Head of caudate nucleus (tissue), 42 donors: ENCODE measurements at regions not wholly inside any gene's neighbourhood (a gene's known extent, or its start where the extent isn't known, plus 50 kb on each side); places are given as distances from the start of the nearest gene placed in this dataset.
A peak's percentile ranks its signal among the peaks of the same experiment; 100 is the strongest.
"Not testable (repeated sequence)": the region's sequence is repeated elsewhere in the genome, so short reads cannot be mapped to it uniquely, and the experiment has no call there.

Source experiments
- DNase-seq, 42 donors: peaks; one replicate each; pipeline versions ENCODE4 v3.0.0 to v3.0.0-alpha.2; 2020 to 2021; ENCODE audit warnings: mixed read lengths in 7 of 42
- intact Hi-C: fragments of 100-400 bp; cut with DNase I; formaldehyde crosslinking; loops from one replicate; pipeline ENCODE4 v1.15.0; 2022

DNA sequence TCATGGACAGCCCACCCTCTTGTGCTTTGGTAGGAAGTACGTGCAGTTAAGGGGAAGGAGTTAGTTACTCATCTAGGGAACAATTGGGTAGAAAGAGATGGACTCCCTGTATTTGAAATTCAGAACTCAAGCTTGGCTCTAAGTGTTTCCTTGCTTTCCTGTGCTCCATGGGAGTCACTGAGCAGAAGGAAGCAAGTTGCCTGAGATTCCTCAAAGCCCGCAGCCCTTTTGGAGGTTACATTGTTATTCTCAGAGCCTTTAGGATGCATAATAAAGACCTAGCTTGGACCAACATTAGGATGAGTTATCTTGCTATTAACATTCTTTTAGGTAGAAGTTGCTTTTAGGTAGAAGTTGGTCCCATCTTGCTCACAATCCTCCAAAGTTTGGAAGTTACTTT lies 206.4 kb downstream of the ADRA2C start:
- DNase-seq, intact Hi-C loops: not testable (repeated sequence)

DNA sequence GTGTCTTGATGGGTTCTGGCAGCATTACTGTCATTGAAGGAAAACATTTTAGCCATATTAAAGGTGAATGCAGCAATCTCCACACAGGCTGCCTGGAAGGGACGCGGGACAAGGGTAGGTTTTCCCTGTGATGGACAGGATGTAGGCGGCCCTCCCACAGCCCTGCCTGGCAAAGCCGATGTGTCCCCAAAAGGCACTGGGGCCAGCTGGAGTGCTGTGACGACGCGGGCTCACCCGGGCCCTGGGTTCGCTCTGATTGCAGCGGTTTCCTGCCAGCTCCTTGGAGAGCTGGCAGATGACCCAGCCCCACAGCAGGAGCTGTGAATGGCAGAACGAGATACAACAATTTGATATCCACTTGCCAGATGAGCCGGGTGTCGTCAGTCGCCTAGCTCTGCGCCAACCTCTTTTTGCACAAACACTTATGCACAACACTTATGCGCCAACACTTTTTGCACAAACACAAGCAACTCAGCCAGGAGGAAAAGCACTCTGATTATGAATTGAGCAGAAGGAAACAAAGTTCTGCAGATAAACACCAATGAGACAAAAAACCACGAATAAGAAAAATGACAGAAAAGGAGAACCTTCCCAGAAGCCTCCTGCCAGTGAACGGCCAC lies 207.5 kb downstream of the ADRA2C start:
- DNase-seq: peak in 11 of 42 donors; percentile 5 to 42 (median 20)
- intact Hi-C loops: not testable (repeated sequence)

DNA sequence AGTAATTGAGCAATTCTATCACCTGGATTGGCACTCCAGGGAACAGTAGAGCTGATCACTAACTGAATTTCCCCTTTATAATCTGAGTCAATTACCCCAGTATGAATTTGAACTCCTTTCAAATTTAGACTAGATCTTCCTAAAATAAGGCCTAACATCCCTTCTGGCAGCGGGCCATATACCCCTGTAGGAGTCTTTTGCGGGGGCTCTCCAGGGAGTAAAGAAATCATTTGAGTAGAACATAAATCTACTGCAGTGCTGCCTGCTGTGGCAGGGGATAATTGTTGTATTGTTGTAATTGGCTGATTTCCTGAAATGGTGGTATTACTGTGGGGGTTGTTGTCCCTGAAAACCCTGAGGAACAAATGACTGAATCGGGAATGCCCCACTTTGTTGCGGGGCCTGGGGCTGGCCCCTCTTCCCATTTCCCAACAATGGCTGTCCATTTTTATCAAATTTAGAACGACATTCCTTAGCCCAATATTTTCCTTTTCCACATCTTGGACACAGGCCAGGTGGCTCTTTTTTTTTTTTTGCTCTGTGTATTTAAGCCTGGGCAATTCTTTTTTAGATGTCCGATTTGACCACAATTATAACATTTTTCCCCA lies 217.4 kb downstream of the ADRA2C start:
- DNase-seq: peak in 2 of 42 donors; percentile 2 to 8
- intact Hi-C loops: not testable (repeated sequence)

DNA sequence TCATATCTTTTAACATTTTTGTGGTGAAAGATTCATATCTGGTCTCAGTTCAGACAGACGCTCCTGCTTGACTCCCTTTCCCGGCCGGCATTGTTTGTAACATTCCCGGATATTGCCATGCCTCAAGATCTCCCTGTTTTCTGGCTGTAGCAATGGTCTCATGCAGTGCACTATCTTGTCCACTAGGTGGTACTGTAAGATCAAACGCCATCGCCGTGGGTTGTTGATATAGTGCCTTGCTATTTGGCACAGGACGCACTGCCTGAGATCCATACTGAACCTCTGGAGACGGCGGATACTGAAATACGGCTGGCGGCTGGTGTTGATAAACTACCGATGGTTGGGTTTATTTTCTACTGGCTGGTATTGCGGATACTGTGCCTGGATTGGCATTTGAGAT lies 218.6 kb downstream of the ADRA2C start:
- peak in 11 of 42 donors; percentile 5 to 53 (median 19) for DNase-seq
- intact Hi-C loops: not testable (repeated sequence)

DNA sequence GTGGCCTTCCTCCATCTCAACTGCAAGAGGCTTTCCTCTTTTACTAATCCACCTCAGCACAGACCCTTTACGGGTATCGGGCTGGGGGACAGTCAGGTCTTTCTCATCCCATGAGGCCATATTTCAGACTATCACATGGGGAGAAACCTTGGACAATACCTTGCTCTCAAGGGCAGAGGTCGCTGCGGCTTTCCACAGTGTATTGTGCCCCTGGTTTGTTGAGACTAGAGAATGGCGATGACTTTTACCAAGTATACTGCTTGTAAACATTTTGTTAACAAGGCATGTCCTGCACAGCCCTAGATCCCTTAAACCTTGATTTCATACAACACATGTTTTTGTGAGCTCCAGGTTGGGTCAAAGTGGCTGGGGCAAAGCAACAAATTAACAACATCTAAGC lies 220.2 kb downstream of the ADRA2C start:
- DNase-seq, intact Hi-C loops: not testable (repeated sequence)

DNA sequence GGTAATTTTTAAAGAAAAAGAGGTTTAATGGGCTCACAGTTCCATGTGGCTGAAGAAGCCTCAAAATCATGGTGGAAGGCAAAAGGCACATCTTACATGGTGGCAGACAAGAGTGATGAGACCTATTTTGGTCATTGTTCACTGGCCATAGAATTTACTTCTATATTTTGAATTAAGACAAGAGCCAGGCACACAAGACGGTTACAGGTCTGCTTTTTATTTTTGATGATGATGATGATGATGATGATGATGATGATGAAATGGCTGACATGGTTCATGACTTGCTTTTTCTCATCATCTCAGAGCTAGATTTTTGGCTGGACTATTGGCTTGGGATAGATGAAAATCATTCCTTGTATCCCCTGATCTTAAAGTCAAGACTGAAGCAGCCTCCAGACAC lies 229.3 kb downstream of the OTOP1 start:
- intact Hi-C loops, DNase-seq: not testable (repeated sequence)

DNA sequence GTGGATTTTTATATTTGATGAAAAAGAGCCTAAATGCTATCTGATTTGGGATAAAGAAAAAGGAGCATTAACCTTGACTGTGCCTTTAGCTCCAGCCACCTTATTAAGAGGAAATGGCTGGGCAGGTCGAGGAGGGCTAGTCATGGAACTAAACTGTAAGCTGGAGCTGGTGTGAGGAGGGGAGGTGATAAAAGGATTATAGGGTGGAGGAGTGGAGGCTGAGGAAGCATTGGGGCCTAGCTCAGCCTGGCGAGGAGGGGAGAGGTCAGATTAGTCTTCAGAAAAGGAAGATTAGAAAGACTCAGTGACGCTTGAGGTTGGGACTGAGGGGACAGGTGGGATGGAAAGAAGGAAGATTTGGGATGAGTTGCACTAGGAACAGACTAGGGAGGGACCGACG lies 222.7 kb downstream of the OTOP1 start:
- intact Hi-C loops, DNase-seq: not testable (repeated sequence)

DNA sequence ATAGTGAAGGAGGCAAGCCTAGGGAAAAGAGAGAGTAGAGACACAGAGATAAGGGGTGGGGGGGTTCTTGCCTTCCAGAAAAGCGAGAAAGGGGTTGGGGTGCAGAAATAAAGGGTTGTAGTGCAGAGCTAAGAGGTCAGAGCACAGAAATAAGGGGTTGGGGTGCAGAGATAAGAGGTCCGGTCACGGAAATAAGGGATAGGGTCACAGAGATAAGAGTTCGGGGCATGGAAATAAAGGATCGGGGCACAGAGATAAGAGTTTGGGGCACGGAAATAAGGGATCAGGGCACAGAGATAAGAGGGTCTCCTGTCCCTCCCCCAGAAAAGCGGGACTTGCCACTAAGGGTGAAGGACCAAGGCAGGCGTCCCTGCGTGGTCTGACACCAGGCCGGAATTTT lies 222.0 kb downstream of the OTOP1 start:
- intact Hi-C loops, DNase-seq: not testable (repeated sequence)

DNA sequence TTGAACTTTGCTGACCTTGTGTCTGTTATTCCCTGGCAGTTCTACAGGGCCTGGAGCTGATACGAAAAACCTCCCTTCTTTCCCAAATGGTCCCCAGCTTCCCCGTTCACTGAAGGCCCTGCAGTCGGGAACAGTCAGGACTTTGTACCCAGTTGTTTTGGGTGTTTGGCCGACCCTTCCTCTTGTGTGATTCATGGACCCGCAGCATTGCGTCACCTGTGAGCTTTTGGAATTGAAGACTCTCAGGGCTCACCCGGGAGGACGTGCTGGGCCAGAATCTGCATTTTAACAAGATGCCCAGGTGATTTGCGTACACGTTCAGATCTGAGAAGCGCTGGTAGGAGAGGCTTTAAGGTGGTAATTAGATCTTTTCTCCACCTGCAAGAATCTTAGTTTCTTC lies 220.4 kb downstream of the OTOP1 start:
- intact Hi-C loops, DNase-seq: not testable (repeated sequence)

DNA sequence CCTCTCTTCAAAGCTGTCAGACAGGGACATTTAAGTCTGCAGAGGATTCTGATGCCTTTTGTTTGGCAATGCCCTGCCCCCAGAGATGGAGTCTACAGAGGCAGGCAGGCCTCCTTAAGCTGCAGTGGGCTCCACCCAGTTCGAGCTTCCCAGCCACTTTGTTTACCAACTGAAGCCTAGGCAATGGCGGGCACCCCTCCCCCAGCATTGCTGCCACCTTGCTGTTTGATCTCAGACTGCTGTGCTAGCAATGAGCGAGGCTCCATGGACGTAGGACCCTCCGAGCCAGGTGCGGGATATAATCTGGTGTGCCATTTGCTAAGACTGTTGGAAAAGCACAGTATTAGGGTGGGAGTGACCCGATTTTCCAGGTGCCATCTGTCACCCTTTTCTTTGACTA lies 207.7 kb downstream of the OTOP1 start:
- DNase-seq, intact Hi-C loops: not testable (repeated sequence)

DNA sequence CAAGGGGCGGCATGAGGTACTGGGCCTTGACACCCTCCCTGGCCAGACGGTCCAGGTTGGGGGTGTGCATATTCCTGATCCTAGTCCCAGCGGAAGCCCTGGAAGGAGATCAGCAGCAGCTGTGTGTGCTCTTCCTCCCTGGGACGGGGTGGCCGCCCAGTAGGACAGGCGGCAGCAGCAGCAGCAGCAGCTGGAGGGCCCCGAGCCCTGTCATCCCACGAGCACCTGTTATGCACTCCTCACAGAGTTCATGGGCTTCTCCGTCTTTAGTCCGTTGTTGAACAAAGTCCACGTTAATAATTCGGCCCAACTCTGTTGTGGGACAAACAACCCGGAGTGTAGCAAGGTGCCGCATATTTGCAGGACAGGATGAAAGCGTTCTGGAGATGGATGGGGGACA lies 205.6 kb downstream of the OTOP1 start:
- intact Hi-C loops, DNase-seq: not testable (repeated sequence)

DNA sequence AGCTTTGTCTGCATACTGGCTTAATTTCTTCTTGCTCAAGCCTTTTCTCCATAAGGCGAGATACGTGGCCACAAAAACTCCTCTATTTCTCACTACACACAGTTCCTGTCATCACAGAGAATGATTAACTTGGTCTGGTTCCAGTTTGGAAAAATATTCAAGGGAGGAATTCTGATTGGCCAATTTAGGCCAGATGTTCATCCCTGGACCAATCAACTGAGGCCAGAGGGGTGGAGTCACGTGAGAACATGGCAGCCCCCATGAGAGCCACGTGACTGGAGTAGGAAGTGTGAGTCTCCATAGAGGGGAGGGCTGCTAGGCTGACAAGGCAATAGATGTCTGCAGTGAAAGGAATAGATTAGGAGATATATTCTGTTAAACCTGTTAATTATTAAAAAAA lies 200.0 kb downstream of the OTOP1 start:
- intact Hi-C loops, DNase-seq: not testable (repeated sequence)

DNA sequence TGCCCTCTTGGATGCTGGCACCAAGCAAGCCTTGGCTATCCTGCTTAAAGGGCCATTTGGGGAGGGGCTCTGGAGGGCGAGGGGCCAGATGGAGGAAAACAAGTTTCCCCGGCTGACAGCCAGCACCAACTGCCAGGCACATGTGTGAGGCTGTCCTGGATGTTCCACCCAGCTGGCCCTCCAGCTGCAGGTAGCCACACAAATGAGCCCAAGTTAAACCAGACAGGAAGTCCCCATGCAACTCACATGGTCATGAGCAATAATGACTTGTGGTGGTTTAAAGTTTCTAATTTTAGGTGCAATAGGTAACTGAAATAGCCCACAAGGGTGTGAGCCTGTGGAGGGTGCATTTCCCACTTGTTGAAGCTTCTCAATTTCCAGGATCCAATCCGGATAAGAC lies 198.0 kb downstream of the OTOP1 start:
- DNase-seq, intact Hi-C loops: not testable (repeated sequence)

DNA sequence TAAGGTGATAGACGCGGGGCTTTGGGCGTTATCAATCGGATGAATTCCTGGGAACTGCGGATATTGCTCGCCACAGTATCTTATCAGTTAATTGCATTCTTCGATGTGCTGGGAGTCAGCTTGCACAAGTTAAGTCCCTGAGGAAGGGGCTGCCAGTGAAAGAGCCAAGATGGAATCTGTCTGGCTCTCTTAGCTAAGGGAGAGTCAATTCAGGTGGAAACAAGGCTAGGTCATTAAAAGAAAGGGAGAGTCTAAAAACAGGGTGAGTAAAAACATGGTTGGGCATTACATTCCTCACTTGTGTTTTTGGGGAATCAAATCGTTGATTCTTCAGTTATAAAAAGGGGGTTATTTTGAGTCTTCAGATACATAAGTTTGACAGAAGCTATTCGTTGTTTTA lies 196.2 kb downstream of the OTOP1 start:
- DNase-seq, intact Hi-C loops: not testable (repeated sequence)

DNA sequence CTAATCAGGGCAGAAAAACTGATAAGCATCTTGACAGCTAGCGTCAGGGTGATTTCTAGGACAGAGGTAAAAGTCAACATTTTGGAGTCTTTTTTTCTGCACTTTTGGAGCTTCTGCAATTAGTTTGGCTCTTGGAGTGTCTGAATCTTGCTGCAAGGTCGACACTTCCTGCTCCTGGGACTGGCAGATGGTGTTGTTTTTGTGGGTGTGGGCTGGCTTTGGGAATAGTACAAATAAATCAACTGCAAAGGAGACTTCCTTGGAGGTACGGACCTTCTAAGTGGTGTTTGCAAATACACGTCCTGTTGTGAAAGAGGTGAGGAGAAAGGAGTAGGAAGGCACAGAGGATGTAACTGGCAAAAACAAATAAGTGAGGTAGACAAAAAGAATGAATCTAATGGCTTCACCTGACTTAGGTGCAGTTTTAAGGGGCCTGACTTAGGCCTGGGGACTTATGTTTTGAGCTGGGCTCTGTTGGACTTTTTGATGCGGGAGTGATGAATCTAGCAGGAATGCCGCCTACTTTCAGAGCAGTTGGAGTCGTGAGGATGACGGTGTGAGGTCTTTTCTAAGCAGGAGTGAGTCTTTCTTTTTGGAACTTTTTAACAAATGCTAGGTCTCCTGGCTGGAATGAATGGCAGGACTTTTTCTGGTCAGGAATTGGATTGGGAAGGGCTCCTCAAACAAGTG lies 195.1 kb downstream of the OTOP1 start:
- DNase-seq, intact Hi-C loops: not testable (repeated sequence)

DNA sequence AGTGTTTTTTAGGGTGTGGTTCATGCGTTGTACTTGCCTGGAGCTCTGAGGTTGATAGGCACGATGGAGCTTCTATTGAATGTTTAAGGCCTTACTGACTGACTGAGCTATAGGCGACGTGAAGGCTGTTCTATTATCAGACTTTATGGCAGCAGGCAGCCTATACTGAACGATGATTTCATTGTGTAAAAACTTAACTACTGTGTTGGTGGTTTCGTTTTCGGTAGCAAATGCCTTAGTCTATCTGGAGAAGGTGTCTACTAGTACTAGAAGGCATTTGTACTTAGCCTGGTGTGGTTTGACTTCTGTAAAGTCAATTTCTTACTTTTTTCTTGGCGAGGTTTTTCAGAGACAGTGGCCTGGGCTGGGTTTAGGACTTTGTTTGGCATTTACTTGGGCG lies 194.4 kb downstream of the OTOP1 start:
- DNase-seq, intact Hi-C loops: not testable (repeated sequence)

DNA sequence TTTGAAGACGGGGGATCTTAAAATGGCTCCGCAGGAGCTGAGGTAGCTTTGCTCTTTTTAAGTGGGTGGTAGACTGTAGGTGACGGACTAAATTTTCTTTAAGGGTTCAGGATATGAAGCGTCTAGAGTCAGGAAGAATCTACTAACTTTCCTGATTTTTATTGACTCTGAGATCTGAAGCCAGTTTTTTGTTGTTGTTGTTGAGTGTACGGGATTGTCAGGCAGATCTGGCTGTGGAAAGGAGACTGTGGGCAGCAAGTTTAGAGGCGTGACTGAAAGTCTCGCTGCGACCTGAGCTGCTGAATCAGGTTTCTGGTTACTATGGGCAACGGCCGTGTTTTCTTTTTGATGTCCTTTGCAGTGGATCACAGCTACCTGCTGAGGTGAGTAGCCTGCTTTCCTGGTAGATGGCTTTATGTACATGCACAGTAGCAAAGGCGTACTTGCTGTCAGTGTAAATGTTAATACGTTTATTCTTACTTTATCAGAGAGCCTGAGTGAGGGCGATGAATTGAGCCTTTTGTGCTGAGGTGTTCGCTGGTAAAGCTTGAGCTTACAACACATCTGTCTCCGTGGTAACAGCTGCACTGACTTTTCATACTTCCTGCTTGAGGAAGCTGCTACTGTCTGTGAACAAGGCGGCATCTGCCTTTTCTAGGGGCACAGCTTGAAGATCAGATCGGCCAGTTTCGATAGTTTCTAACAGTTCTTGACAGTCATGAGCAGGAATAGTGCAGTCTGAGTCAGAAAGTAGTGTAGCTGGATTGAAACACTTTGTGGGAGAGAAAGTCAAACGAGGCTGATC lies 193.7 kb downstream of the OTOP1 start:
- intact Hi-C loops: not testable (repeated sequence)
- peak in 14 of 42 donors; percentile 1 to 40 (median 12) for DNase-seq

DNA sequence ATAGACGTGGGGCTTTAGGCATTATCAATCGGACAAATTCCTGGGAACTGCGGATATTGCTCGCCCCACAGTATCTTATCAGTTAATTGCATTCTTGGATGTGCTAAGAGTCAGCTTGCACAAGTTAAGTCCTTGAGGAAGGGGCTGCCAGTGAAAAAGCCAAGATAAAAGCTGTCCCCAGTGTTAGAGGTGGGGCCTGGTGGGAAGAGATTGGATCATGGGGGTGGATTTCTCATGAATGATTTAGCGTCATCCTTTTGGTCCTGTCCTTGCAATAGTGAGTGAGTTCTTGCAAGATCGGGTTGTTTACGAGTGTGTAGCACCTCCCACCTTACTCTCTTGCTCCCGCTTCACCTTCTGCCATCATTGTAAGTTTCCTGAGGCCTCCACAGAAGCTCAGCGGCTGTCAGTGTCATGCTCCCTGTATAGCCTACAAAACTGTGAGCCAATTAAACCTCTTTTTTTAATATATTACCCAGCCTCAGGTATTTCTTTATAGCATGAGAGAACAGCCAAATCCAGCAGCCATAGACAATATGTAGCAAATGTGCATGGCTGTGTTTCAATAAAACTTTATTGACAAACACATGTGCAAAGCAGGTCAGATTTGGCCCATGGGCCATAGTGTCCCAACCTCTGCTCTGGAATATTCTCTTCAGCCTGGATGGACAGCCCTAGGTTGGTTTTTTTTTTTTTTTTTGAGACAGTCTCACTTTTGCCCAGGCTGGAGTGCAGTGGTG lies 189.2 kb downstream of the OTOP1 start:
- DNase-seq, intact Hi-C loops: not testable (repeated sequence)

DNA sequence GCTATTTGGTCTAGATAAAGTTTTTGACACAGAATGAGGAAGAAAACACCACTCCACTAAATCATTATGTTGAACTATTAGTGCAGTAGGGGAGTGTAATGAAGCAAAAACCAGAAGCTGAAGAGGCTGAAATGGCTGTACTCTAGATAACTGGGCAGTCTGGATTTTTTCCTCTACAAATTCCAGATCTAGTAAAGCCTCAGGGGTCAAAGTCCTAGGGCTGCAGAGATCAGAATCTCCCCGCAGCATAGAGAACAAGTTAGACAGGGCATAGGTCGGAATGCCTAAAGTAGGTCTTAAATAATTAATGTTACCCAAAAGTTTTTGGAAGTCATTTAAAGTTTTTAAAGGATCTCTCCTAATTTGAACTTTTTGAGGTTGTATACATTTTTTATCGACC lies 180.9 kb downstream of the OTOP1 start:
- DNase-seq, intact Hi-C loops: not testable (repeated sequence)
